Caco-2 (cell line): ENCODE measurements at regions not wholly inside any gene's neighbourhood (a gene's known extent, or its start where the extent isn't known, plus 50 kb on each side); places are given as distances from the start of the nearest gene placed in this dataset.

Experiments
- BruUV-seq: library from RNA; stranded (reverse); fragments of 400-500 nt; replicated peaks from 2 replicates; lab custom pipeline; 2021; lab: Mats Ljungman, UMichigan
- CTCF ChIA-PET: fragments of 300-600 bp; sonication (Branson Sonifier 250); formaldehyde crosslinking; loops from one replicate; lab custom pipeline; 2022; ENCODE audit warnings: antibody characterized with exemption; lab: Charles Lee
- POLR2A ChIA-PET: fragments of 300-600 bp; sonication (Branson Sonifier 250); formaldehyde crosslinking; loops from one replicate; lab custom pipeline; 2022; ENCODE audit warnings: antibody characterized with exemption; lab: Charles Lee
- DNase-seq, 2 experiments: peaks; one replicate each; pipeline versions ENCODE4 v3.0.0 to v3.0.0-alpha.2; 2020 to 2022
- H3K27me3 ChIP-seq: replicated peaks from 2 replicates; pipeline ENCODE4 v1.6.0; 2011; ENCODE audit warnings: low read length; ENCODE audit not compliant: control insufficient read depth, insufficient read depth
- H3K36me3 ChIP-seq: 2 replicates; pipeline ENCODE4 v1.5.1; 2011; ENCODE audit warnings: low read length; ENCODE audit not compliant: control insufficient read depth, insufficient read depth
- H3K4me1 ChIP-seq: fragments of 250-450 bp; sonication (Bioruptor Pico); 2 replicates; pipeline ENCODE4 v1.5.1; 2020; ENCODE audit warnings: mild to moderate bottlenecking
- H3K4me3 ChIP-seq: 2 replicates; pipeline ENCODE4 v1.5.1; 2011; ENCODE audit warnings: low read depth, mild to moderate bottlenecking, control low read depth, low read length
- H3K9me3 ChIP-seq: fragments of 250-450 bp; sonication (Bioruptor Pico); 2 replicates; pipeline ENCODE4 v1.5.1; 2020; ENCODE audit warnings: mild to moderate bottlenecking, moderate library complexity
- H3K27ac Mint-ChIP-seq: one replicate; pipeline ENCODE4 v1.8.0; 2022; ENCODE audit warnings: mixed read lengths; ENCODE audit not compliant: unreplicated experiment
- H3K27me3 Mint-ChIP-seq: one replicate; pipeline ENCODE4 v1.8.0; 2022; ENCODE audit warnings: mixed read lengths; ENCODE audit not compliant: insufficient read depth, unreplicated experiment
- H3K36me3 Mint-ChIP-seq: one replicate; pipeline ENCODE4 v1.8.0; 2022; ENCODE audit warnings: mild to moderate bottlenecking, mixed read lengths; ENCODE audit not compliant: insufficient read depth, unreplicated experiment
- H3K4me1 Mint-ChIP-seq: one replicate; pipeline ENCODE4 v1.8.0; 2022; ENCODE audit warnings: low read depth, mixed read lengths; ENCODE audit not compliant: unreplicated experiment
- H3K4me3 Mint-ChIP-seq: one replicate; pipeline ENCODE4 v1.8.0; 2022; ENCODE audit warnings: mild to moderate bottlenecking, moderate library complexity, mixed read lengths; ENCODE audit not compliant: unreplicated experiment
- H3K9me3 Mint-ChIP-seq: one replicate; pipeline ENCODE4 v1.8.0; 2022; ENCODE audit warnings: mixed read lengths; ENCODE audit not compliant: unreplicated experiment
- CTCF ChIP-seq, 2 experiments: fragments of 200-600 bp in 1 of 2; IDR thresholded peaks; 1 replicate in 1 of 2; 2 replicates in 1 of 2; pipeline versions ENCODE4 v1.5.1 to v1.8.0; 2011 to 2022; ENCODE audit warnings: antibody characterized with exemption in 1 of 2, control low read depth in 1 of 2, inconsistent platforms in 1 of 2, low read depth in 1 of 2, low read length in 1 of 2, mild to moderate bottlenecking in 1 of 2, moderate library complexity in 1 of 2; ENCODE audit not compliant: insufficient read depth in 1 of 2, severe bottlenecking in 1 of 2, unreplicated experiment in 1 of 2
- intact Hi-C: fragments of 100-400 bp; cut with micrococcal nuclease; formaldehyde crosslinking; loops from one replicate; pipeline ENCODE4 v1.10.0; 2022; ENCODE audit not compliant: unreplicated experiment

GRCh38 chr4:135354876-135355275, 1153.3 kb upstream of the PABPC4L start:
- TF ChIP-seq CTCF (IDR thresholded peaks at IDR 0.05; ENCODE audit: insufficient read depth in 1 of 2, low read depth in 1 of 2, low read length in 1 of 2, severe bottlenecking in 1 of 2, unreplicated experiment in 1 of 2) = no peak
- ChIA-PET POLR2A (no interaction called here), CTCF (no interaction called here)
- no peak overlapping the region for H3K4me3 ChIP-seq
- H3K36me3 ChIP-seq = no peaks in the 10 kb centered on the region
- Mint-ChIP-seq H3K27ac (no peak overlapping the region), H3K36me3 (no peaks in the 10 kb centered on the region), H3K9me3 (no peaks in the 10 kb centered on the region), H3K4me3 (no peak overlapping the region), H3K27me3 (no peaks in the 10 kb centered on the region), H3K4me1 (no peaks in the 10 kb centered on the region)
- no peaks in the 10 kb centered on the region for H3K4me1 ChIP-seq
- H3K9me3 ChIP-seq = no peaks in the 10 kb centered on the region
- intact Hi-C loops = no loop called here
- no TSS peak for BruUV-seq
- no peak for DNase-seq
- no peaks in the 10 kb centered on the region for H3K27me3 ChIP-seq

GRCh38 chr4:135353008-135353407, 1151.4 kb upstream of the PABPC4L start:
- BruUV-seq = no TSS peak

GRCh38 chr4:135344492-135344891, 1142.9 kb upstream of the PABPC4L start:
- no peaks in the 10 kb centered on the region for H3K36me3 ChIP-seq
- H3K9me3 ChIP-seq = no peaks in the 10 kb centered on the region
- no peak overlapping the region for H3K4me3 ChIP-seq
- no peak for DNase-seq
- no peak overlapping the region for H3K4me3 Mint-ChIP-seq
- no peaks in the 10 kb centered on the region for H3K9me3 Mint-ChIP-seq
- POLR2A ChIA-PET = no interaction called here
- H3K27me3 Mint-ChIP-seq = no peaks in the 10 kb centered on the region
- CTCF ChIA-PET = no interaction called here
- TF ChIP-seq CTCF (IDR thresholded peaks at IDR 0.05; ENCODE audit: insufficient read depth in 1 of 2, low read depth in 1 of 2, low read length in 1 of 2, severe bottlenecking in 1 of 2, unreplicated experiment in 1 of 2) = no peak
- H3K4me1 ChIP-seq = no peaks in the 10 kb centered on the region
- no peaks in the 10 kb centered on the region for H3K4me1 Mint-ChIP-seq
- no peak overlapping the region for H3K27ac Mint-ChIP-seq
- intact Hi-C loops = no loop called here
- no TSS peak for BruUV-seq
- no peaks in the 10 kb centered on the region for H3K27me3 ChIP-seq
- H3K36me3 Mint-ChIP-seq = no peaks in the 10 kb centered on the region

More at GRCh38 chr4:135353008-135353407, 1151.4 kb upstream of the PABPC4L start:
- H3K9me3 Mint-ChIP-seq = no peaks in the 10 kb centered on the region
- no peak overlapping the region for H3K27ac Mint-ChIP-seq
- no peaks in the 10 kb centered on the region for H3K4me1 ChIP-seq
- no peaks in the 10 kb centered on the region for H3K36me3 ChIP-seq
- H3K27me3 Mint-ChIP-seq = no peaks in the 10 kb centered on the region
- H3K27me3 ChIP-seq = no peaks in the 10 kb centered on the region
- no peak overlapping the region for H3K4me3 ChIP-seq
- H3K4me3 Mint-ChIP-seq = no peak overlapping the region
- TF ChIP-seq CTCF (IDR thresholded peaks at IDR 0.05; ENCODE audit: insufficient read depth in 1 of 2, low read depth in 1 of 2, low read length in 1 of 2, severe bottlenecking in 1 of 2, unreplicated experiment in 1 of 2) = no peak
- no peaks in the 10 kb centered on the region for H3K4me1 Mint-ChIP-seq
- ChIA-PET POLR2A (no interaction called here), CTCF (no interaction called here)
- intact Hi-C loops = no loop called here
- H3K36me3 Mint-ChIP-seq = no peaks in the 10 kb centered on the region
- DNase-seq = no peak
- H3K9me3 ChIP-seq = no peaks in the 10 kb centered on the region
